ENCODE measurements at regions not wholly inside any gene's neighbourhood (a gene's known extent, or its start where the extent isn't known, plus 50 kb on each side); places are given as distances from the start of the nearest gene placed in this dataset.

- TF ChIP-seq POLR2AphosphoS5 (IDR thresholded peaks at IDR 0.05; ENCODE audit: low read depth, low read length) (no peak), POLR2A (IDR thresholded peaks at IDR 0.05; ENCODE audit: low read depth, low read length) (no peak), PAX5 (IDR thresholded peaks at IDR 0.05; ENCODE audit: insufficient read depth, low read length, severe bottlenecking) (no peak), POU2F2 (IDR thresholded peaks at IDR 0.05; ENCODE audit: low read depth, low read length) (no peak), SPI1 (IDR thresholded peaks at IDR 0.05; ENCODE audit: low read depth, low read length) (no peak), TAF1 (IDR thresholded peaks at IDR 0.05; ENCODE audit: low read depth, low read length) (no peak)
Measured at GRCh38 chr1:218671573-218671972, 326.4 kb downstream of the TGFB2 start.
